OCI-LY3 (cell line): ENCODE measurements at regions not wholly inside any gene's neighbourhood (a gene's known extent, or its start where the extent isn't known, plus 50 kb on each side); places are given as distances from the start of the nearest gene placed in this dataset.

Source experiments
- EZH2phosphoT487 ChIP-seq: fragments of 200-600 bp; shearing (Covaris generic); IDR thresholded peaks from 2 replicates; pipeline ENCODE4 v1.6.1; 2018; ENCODE audit warnings: antibody characterized with exemption, mixed run types, low read depth
- TF ChIP-seq, protein P1 (sequence below): fragments of 200-600, 300-600 bp; sonication (generic); IDR thresholded peaks from 2 replicates; pipeline ENCODE4 v1.5.1; 2014; ENCODE audit warnings: antibody characterized with exemption, low read length, low read depth

DNA sequence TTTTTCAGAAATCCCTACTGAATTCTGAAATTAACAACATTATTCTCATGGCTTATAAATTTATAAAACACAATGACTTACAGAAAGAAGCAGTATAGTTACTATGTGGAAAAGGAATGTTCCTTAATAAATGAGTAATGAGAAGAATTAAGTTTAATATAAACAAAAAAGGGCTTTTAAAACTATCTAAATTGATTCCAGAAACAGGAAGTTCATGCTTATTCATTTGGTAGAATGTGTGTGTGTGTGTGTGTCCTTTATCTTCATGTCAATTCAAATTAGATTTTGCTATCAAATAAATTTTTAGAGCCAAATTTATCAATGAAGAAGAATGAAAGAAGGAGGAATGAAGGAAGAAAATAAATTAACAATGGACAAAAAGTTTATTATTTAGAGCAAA, 440.8 kb upstream of the LRRTM4 start:
- TF ChIP-seq, protein P1, sequence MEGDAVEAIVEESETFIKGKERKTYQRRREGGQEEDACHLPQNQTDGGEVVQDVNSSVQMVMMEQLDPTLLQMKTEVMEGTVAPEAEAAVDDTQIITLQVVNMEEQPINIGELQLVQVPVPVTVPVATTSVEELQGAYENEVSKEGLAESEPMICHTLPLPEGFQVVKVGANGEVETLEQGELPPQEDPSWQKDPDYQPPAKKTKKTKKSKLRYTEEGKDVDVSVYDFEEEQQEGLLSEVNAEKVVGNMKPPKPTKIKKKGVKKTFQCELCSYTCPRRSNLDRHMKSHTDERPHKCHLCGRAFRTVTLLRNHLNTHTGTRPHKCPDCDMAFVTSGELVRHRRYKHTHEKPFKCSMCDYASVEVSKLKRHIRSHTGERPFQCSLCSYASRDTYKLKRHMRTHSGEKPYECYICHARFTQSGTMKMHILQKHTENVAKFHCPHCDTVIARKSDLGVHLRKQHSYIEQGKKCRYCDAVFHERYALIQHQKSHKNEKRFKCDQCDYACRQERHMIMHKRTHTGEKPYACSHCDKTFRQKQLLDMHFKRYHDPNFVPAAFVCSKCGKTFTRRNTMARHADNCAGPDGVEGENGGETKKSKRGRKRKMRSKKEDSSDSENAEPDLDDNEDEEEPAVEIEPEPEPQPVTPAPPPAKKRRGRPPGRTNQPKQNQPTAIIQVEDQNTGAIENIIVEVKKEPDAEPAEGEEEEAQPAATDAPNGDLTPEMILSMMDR: no peak
- no peak for TF ChIP-seq EZH2phosphoT487
